ENCODE measurements at regions not wholly inside any gene's neighbourhood (a gene's known extent, or its start where the extent isn't known, plus 50 kb on each side); places are given as distances from the start of the nearest gene placed in this dataset.

GRCh38 chr14:38791862-38792261 lies 311.2 kb downstream of the SEC23A start:
- no peak for TF ChIP-seq TAF1 (CRISPR knock-in tag; IDR thresholded peaks at IDR 0.05)
- no peak for TF ChIP-seq CTCF (CRISPR knock-in tag; IDR thresholded peaks at IDR 0.05)
- TF ChIP-seq KDM5A (IDR thresholded peaks at IDR 0.05; ENCODE audit: borderline replicate concordance, low read length), result no peak
- TF ChIP-seq ZNF124 (CRISPR knock-in tag; IDR thresholded peaks at IDR 0.05), result no peak
- TF ChIP-seq ZBTB42 (CRISPR knock-in tag; IDR thresholded peaks at IDR 0.05), result no peak
- TF ChIP-seq ZNF687 (CRISPR knock-in tag; IDR thresholded peaks at IDR 0.05), result no peak

All from HepG2 (cell line).